ENCODE measurements at regions not wholly inside any gene's neighbourhood (a gene's known extent, or its start where the extent isn't known, plus 50 kb on each side); places are given as distances from the start of the nearest gene placed in this dataset.

DNA sequence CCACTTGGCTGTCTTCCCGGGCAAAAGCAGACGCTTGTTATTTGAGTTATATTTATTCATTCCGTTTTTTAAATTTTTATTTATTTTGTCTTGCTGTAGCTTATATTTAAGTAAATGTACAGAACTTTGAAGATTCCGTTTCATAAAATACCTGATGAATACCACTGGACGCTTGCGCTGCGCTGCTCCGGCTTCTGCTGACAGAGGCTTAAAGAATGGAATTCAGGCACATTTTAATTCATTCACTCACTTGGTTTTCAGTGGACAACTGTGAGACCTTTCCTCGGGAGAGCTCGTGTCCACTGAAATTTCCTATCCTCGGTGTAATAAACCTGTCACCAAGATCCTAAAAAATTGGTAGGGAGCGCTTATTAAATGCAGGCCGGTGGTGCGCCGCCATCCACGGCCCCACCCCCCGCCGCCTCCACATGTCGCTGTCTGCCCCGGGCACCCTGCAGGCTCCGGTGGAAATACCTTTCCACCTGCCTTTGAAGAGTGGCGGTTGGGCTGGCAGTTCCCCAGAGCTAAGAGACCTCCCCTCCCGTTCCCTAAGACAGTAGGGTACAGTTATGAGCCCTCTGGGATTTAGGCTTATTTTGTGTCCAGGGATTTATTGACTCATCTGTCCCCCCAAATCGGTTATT is 62.5 kb upstream of the UBE2E1 start:
- TF ChIP-seq, protein P1, sequence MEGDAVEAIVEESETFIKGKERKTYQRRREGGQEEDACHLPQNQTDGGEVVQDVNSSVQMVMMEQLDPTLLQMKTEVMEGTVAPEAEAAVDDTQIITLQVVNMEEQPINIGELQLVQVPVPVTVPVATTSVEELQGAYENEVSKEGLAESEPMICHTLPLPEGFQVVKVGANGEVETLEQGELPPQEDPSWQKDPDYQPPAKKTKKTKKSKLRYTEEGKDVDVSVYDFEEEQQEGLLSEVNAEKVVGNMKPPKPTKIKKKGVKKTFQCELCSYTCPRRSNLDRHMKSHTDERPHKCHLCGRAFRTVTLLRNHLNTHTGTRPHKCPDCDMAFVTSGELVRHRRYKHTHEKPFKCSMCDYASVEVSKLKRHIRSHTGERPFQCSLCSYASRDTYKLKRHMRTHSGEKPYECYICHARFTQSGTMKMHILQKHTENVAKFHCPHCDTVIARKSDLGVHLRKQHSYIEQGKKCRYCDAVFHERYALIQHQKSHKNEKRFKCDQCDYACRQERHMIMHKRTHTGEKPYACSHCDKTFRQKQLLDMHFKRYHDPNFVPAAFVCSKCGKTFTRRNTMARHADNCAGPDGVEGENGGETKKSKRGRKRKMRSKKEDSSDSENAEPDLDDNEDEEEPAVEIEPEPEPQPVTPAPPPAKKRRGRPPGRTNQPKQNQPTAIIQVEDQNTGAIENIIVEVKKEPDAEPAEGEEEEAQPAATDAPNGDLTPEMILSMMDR (optimal IDR thresholded peaks at IDR 0.05 in 1 of 3, IDR thresholded peaks at IDR 0.05 in 1 of 3, conservative IDR thresholded peaks at IDR 0.05 in 1 of 3; ENCODE audit: extremely low read depth in 1 of 3, insufficient read depth in 2 of 3, low read length in 3 of 3) = no peak
- TF ChIP-seq EZH2 (IDR thresholded peaks at IDR 0.05; ENCODE audit: low read length) = no peak

Measured in keratinocyte (primary cell).